Fibroblast of lung (primary cell): ENCODE measurements at regions not wholly inside any gene's neighbourhood (a gene's known extent, or its start where the extent isn't known, plus 50 kb on each side); places are given as distances from the start of the nearest gene placed in this dataset.

Experiments
- CTCF ChIP-seq, 2 donors: IDR thresholded peaks in 1 of 2; conservative IDR thresholded peaks in 1 of 2; 1 replicate in 1 of 2; 2 replicates in 1 of 2; pipeline ENCODE4 v1.5.1; 2011 to 2012; ENCODE audit warnings: low read length in 2 of 2, control low read depth in 1 of 2, inconsistent platforms in 1 of 2, low read depth in 1 of 2, mild to moderate bottlenecking in 1 of 2
- EZH2 ChIP-seq: IDR thresholded peaks from 2 replicates; pipeline ENCODE4 v1.5.1; 2012; ENCODE audit warnings: low read length, control low read depth, mild to moderate bottlenecking; ENCODE audit errors: missing control alignments

DNA sequence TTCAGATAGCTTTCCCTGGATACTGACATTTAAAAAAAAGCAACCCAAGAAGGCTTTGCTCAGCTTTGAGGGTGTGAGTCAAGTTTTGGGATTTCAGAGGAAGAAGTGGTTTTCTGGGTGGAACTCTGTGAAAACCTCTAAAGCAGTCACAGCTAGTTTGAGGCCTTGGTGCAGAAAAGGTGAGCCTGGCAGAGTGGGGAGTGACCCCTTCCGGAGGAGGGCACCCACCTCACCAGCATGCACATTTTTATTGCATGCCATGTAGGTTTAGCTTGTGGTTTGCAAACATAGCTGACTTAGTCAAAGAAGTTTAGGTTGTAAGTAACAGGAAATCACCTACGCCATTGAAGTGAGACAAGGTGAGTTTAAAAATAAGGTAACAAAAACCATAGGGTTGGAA lies 146.8 kb upstream of the PMEPA1 start:
- TF ChIP-seq CTCF (conservative IDR thresholded peaks at IDR 0.05 in 1 of 2, IDR thresholded peaks at IDR 0.05 in 1 of 2; ENCODE audit: low read depth in 1 of 2, low read length in 2 of 2) (no peak), EZH2 (no peak)
